Trophoblast cell (in vitro differentiated cells and primary cell): ENCODE measurements at regions not wholly inside any gene's neighbourhood (a gene's known extent, or its start where the extent isn't known, plus 50 kb on each side); places are given as distances from the start of the nearest gene placed in this dataset.

Experiments used
- DNase-seq, 2 donors: peaks; one replicate each; pipeline ENCODE4 v3.0.0-alpha.2; 2016
- H2AFZ ChIP-seq: 2 replicates; pipeline ENCODE4 v1.6.1; 2013; ENCODE audit warnings: low read length, moderate library complexity, mild to moderate bottlenecking; ENCODE audit not compliant: insufficient read depth, poor library complexity
- H2AK5ac ChIP-seq: 2 replicates; pipeline ENCODE4 v1.6.1; 2013; ENCODE audit warnings: mild to moderate bottlenecking, low read length
- H2BK120ac ChIP-seq: 2 replicates; pipeline ENCODE4 v1.6.1; 2013; ENCODE audit warnings: low read length, mild to moderate bottlenecking, moderate library complexity; ENCODE audit not compliant: insufficient read depth, poor library complexity
- H2BK12ac ChIP-seq: 2 replicates; pipeline ENCODE4 v1.6.1; 2013; ENCODE audit warnings: mild to moderate bottlenecking, low read length, moderate library complexity
- H2BK5ac ChIP-seq: 2 replicates; pipeline ENCODE4 v1.6.1; 2013; ENCODE audit warnings: low read length, low read depth, moderate library complexity, mild to moderate bottlenecking; ENCODE audit not compliant: poor library complexity
- H3K14ac ChIP-seq: 2 replicates; pipeline ENCODE4 v1.6.1; 2013; ENCODE audit warnings: mild to moderate bottlenecking, low read length
- H3K18ac ChIP-seq: 2 replicates; pipeline ENCODE4 v1.6.1; 2013; ENCODE audit warnings: mild to moderate bottlenecking, low read length
- H3K23ac ChIP-seq: 2 replicates; pipeline ENCODE4 v1.6.1; 2013; ENCODE audit warnings: low read length
- H3K27ac ChIP-seq: 2 replicates; pipeline ENCODE4 v1.5.1; 2013; ENCODE audit warnings: low read depth, mild to moderate bottlenecking, inconsistent platforms, low read length, moderate library complexity
- H3K27me3 ChIP-seq: 2 replicates; pipeline ENCODE4 v1.6.1; 2013; ENCODE audit warnings: inconsistent platforms, mild to moderate bottlenecking, low read length, moderate library complexity; ENCODE audit not compliant: insufficient read depth
- H3K36me3 ChIP-seq, 2 experiments: 1 replicate in 1 of 2; 2 replicates in 1 of 2; pipeline ENCODE4 v1.6.1; 2013; ENCODE audit warnings: low read length in 2 of 2, mild to moderate bottlenecking in 2 of 2, moderate library complexity in 1 of 2; ENCODE audit not compliant: insufficient read depth in 2 of 2, control insufficient read depth in 1 of 2
- H3K4ac ChIP-seq: 2 replicates; pipeline ENCODE4 v1.6.1; 2013; ENCODE audit warnings: low read depth, mild to moderate bottlenecking, low read length, moderate library complexity
- H3K4me1 ChIP-seq, 2 experiments: 1 replicate in 1 of 2; 2 replicates in 1 of 2; pipeline ENCODE4 v1.6.1; 2013; ENCODE audit warnings: low read length in 2 of 2, mild to moderate bottlenecking in 2 of 2, moderate library complexity in 1 of 2; ENCODE audit not compliant: insufficient read depth in 2 of 2, control insufficient read depth in 1 of 2
- H3K4me2 ChIP-seq: 2 replicates; pipeline ENCODE4 v1.6.1; 2013; ENCODE audit warnings: inconsistent platforms, mild to moderate bottlenecking, low read length, moderate library complexity
- H3K4me3 ChIP-seq: 2 replicates; pipeline ENCODE4 v1.5.1; 2013; ENCODE audit warnings: mild to moderate bottlenecking, low read depth, low read length, inconsistent platforms
- H3K79me1 ChIP-seq: one replicate; pipeline ENCODE4 v1.6.1; 2013; ENCODE audit warnings: low read length
- H3K79me2 ChIP-seq: 2 replicates; pipeline ENCODE4 v1.6.1; 2013; ENCODE audit warnings: low read length, mild to moderate bottlenecking; ENCODE audit not compliant: control insufficient read depth, insufficient read depth, poor library complexity
- H3K9ac ChIP-seq: 2 replicates; pipeline ENCODE4 v1.6.1; 2013; ENCODE audit warnings: mild to moderate bottlenecking, low read length
- H3K9me3 ChIP-seq: 2 replicates; pipeline ENCODE4 v1.6.1; 2013; ENCODE audit warnings: low read depth, mild to moderate bottlenecking, control low read depth, inconsistent platforms, low read length; ENCODE audit not compliant: insufficient read depth
- H4K12ac ChIP-seq: 2 replicates; pipeline ENCODE4 v1.6.1; 2013; ENCODE audit warnings: low read depth, mild to moderate bottlenecking, low read length, moderate library complexity
- H4K8ac ChIP-seq: 2 replicates; pipeline ENCODE4 v1.6.1; 2013; ENCODE audit warnings: low read depth, mild to moderate bottlenecking, low read length, moderate library complexity
- H4K91ac ChIP-seq: one replicate; pipeline ENCODE4 v1.6.1; 2013; ENCODE audit warnings: low read depth, mild to moderate bottlenecking, low read length, moderate library complexity
- WGBS: extraction: QIAGEN DNeasy Blood & Tissue Kit; methylation state at CpG from one replicate; pipeline ENCODE4 v1.1.7; 2013; ENCODE audit warnings: missing lambda C conversion rate; ENCODE audit not compliant: insufficient read length, insufficient coverage; ENCODE audit errors: extremely low coverage; 5-methylcytosine and 5-hydroxymethylcytosine counted together

DNA sequence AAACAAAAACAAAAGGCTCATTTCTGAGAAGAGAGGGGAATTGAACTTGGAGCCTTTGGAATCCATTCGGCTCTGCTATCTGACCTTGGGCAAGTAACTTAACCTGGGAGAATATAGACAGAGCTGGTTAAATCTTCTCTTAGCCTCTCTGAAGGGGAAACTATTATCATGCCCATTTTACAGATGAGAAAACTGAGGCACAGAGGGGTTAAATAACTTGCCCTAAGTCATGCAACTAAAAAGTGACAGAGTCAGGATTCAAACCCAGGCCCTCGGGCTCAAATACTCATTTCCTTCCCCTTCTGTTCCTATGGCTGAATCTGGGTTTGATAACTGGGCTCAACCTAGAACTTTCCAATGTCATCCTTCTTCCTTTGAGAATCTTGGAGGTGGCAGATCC lies 291.3 kb upstream of the MSX2 start:
- Histone ChIP-seq H2BK120ac (no peak overlapping the region), H3K27ac (no peak overlapping the region), H3K27me3 (no peaks in the 10 kb centered on the region), H3K4me3 (no peak overlapping the region), H3K4me1 (peaks cover 18 to 25% of the 10 kb centered on the region in 2 experiments), H3K18ac (no peak overlapping the region), H2BK12ac (no peak overlapping the region), H3K36me3 (no peaks in the 10 kb centered on the region), H4K8ac (no peak overlapping the region), H2AK5ac (no peak overlapping the region), H3K9ac (no peak overlapping the region), H3K79me1 (peaks cover 10% of the 10 kb centered on the region), H3K4me2 (no peak overlapping the region), H3K4ac (no peak overlapping the region), H3K9me3 (peaks cover 1% of the 10 kb centered on the region), H2BK5ac (no peak overlapping the region), H3K14ac (no peak overlapping the region), H3K79me2 (no peaks in the 10 kb centered on the region), H2AFZ (no peak overlapping the region), H4K12ac (no peak overlapping the region), H4K91ac (no peak overlapping the region), H3K23ac (no peak overlapping the region)
- WGBS: no CpG with 5 or more reads among the region's 2 CpGs
- no peak for DNase-seq

- no peak overlapping the region for H3K4me3 ChIP-seq
- H4K91ac ChIP-seq: peak overlapping the region; percentile 85
- no peak overlapping the region for H3K23ac ChIP-seq
- peak overlapping the region; percentile 66 for H3K18ac ChIP-seq
- peaks cover 12 to 17% of the 10 kb centered on the region in 2 experiments for H3K4me1 ChIP-seq
- WGBS: no CpG with 5 or more reads among the region's 4 CpGs
- H3K27ac ChIP-seq: peak overlapping the region; percentile 75
- H3K9me3 ChIP-seq: peaks cover under 1% of the 10 kb centered on the region
- H4K12ac ChIP-seq: no peak overlapping the region
- peak overlapping the region; percentile 89 for H2BK12ac ChIP-seq
- peak overlapping the region; percentile 87 for H2BK120ac ChIP-seq
- H3K27me3 ChIP-seq: no peaks in the 10 kb centered on the region
- H4K8ac ChIP-seq: peak overlapping the region; percentile 50
- H2AK5ac ChIP-seq: peak overlapping the region; percentile 92
- peak in 1 of 2 donors; percentile 4 for DNase-seq
- peaks cover 7% of the 10 kb centered on the region for H3K79me1 ChIP-seq
- H2AFZ ChIP-seq: no peak overlapping the region
- H3K9ac ChIP-seq: no peak overlapping the region
- peak overlapping the region; percentile 12 for H3K4me2 ChIP-seq
- no peaks in the 10 kb centered on the region for H3K79me2 ChIP-seq
- no peaks in the 10 kb centered on the region for H3K36me3 ChIP-seq
- no peak overlapping the region for H3K4ac ChIP-seq
- H2BK5ac ChIP-seq: peak overlapping the region; percentile 43
- H3K14ac ChIP-seq: peak overlapping the region; percentile 71
Measured at GRCh38 chr5:174436750-174437149, 287.6 kb upstream of the MSX2 start.

- H3K9ac ChIP-seq: no peak overlapping the region
- H3K14ac ChIP-seq: no peak overlapping the region
- H3K4me2 ChIP-seq: no peak overlapping the region
- H3K79me2 ChIP-seq: no peaks in the 10 kb centered on the region
- no peak for DNase-seq
- H3K79me1 ChIP-seq: peaks cover 1% of the 10 kb centered on the region
- no peak overlapping the region for H3K4ac ChIP-seq
- H2AFZ ChIP-seq: no peak overlapping the region
- H3K4me3 ChIP-seq: no peak overlapping the region
- peak overlapping the region; percentile 2 for H2AK5ac ChIP-seq
- no peak overlapping the region for H2BK120ac ChIP-seq
- H3K36me3 ChIP-seq: no peaks in the 10 kb centered on the region
- H3K27me3 ChIP-seq: no peaks in the 10 kb centered on the region
- no peak overlapping the region for H4K12ac ChIP-seq
- H4K8ac ChIP-seq: no peak overlapping the region
- H2BK12ac ChIP-seq: peak overlapping the region; percentile 85
- WGBS: no CpG with 5 or more reads among the region's 7 CpGs
- H3K23ac ChIP-seq: no peak overlapping the region
- no peak overlapping the region for H4K91ac ChIP-seq
- H3K9me3 ChIP-seq: no peaks in the 10 kb centered on the region
- H3K18ac ChIP-seq: no peak overlapping the region
- no peak overlapping the region for H3K27ac ChIP-seq
- no peak overlapping the region for H2BK5ac ChIP-seq
- peaks cover 4 to 8% of the 10 kb centered on the region in 2 experiments for H3K4me1 ChIP-seq
Measured at GRCh38 chr5:174444479-174445188, 279.7 kb upstream of the MSX2 start.

- H2AK5ac ChIP-seq: no peak overlapping the region
- H3K27ac ChIP-seq: no peak overlapping the region
- no peak overlapping the region for H3K4ac ChIP-seq
- H3K14ac ChIP-seq: no peak overlapping the region
- H3K4me1 ChIP-seq: peaks cover 4 to 8% of the 10 kb centered on the region in 2 experiments
- H3K4me2 ChIP-seq: no peak overlapping the region
- no peaks in the 10 kb centered on the region for H3K79me2 ChIP-seq
- H2AFZ ChIP-seq: no peak overlapping the region
- DNase-seq: peak; percentile 76 to 79
- H2BK5ac ChIP-seq: no peak overlapping the region
- H3K18ac ChIP-seq: no peak overlapping the region
- H2BK120ac ChIP-seq: no peak overlapping the region
- H3K4me3 ChIP-seq: no peak overlapping the region
- H3K27me3 ChIP-seq: no peaks in the 10 kb centered on the region
- H2BK12ac ChIP-seq: peak overlapping the region; percentile 32
- no peak overlapping the region for H3K9ac ChIP-seq
- no peak overlapping the region for H4K12ac ChIP-seq
- no peak overlapping the region for H4K8ac ChIP-seq
- no peaks in the 10 kb centered on the region for H3K9me3 ChIP-seq
- no CpG with 5 or more reads among the region's 6 CpGs for WGBS
- H3K79me1 ChIP-seq: peaks cover 1% of the 10 kb centered on the region
- H3K23ac ChIP-seq: no peak overlapping the region
- no peak overlapping the region for H4K91ac ChIP-seq
- no peaks in the 10 kb centered on the region for H3K36me3 ChIP-seq
Measured at GRCh38 chr5:174446446-174446845, 277.9 kb upstream of the MSX2 start.
